Ishikawa (cell line): ENCODE measurements at regions not wholly inside any gene's neighbourhood (a gene's known extent, or its start where the extent isn't known, plus 50 kb on each side); places are given as distances from the start of the nearest gene placed in this dataset.

Experiments
- CEBPB ChIP-seq: IDR thresholded peaks from 2 replicates; pipeline ENCODE4 v1.6.1; 2012
- TAF1 ChIP-seq: IDR thresholded peaks from 2 replicates; pipeline ENCODE4 v1.6.1; 2012; ENCODE audit warnings: low read depth, mild to moderate bottlenecking
- YY1 ChIP-seq: IDR thresholded peaks from 2 replicates; pipeline ENCODE4 v1.6.1; 2012; ENCODE audit warnings: low read depth
- TF ChIP-seq, protein P1 (sequence below): IDR thresholded peaks from 2 replicates; pipeline ENCODE4 v1.6.1; 2012; ENCODE audit warnings: low read depth, mild to moderate bottlenecking
- TF ChIP-seq, protein P2 (sequence below): IDR thresholded peaks from 2 replicates; pipeline ENCODE4 v1.6.1; 2012
- TF ChIP-seq, protein P3 (sequence below): IDR thresholded peaks from 2 replicates; pipeline ENCODE4 v1.6.1; 2012

DNA sequence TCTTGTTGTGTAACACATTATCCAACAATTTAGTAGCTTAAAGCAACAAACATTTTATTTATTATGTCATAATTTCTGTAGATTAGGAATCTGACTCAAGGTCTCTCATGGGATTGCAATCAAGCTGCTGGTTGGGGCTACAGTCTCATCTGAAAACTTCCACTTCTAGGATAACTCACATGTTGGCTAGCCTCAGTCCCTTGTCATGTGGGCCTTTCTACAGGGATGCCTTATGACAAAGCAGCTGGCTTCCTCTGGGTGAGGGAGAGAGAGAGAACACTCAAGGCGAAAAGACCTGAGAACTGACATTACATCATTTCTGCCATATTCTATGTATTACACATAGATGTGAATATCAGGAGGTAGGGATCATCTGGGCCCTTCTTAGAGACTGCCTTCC is 317.9 kb upstream of the VRK2 start:
- TF ChIP-seq, protein P1, sequence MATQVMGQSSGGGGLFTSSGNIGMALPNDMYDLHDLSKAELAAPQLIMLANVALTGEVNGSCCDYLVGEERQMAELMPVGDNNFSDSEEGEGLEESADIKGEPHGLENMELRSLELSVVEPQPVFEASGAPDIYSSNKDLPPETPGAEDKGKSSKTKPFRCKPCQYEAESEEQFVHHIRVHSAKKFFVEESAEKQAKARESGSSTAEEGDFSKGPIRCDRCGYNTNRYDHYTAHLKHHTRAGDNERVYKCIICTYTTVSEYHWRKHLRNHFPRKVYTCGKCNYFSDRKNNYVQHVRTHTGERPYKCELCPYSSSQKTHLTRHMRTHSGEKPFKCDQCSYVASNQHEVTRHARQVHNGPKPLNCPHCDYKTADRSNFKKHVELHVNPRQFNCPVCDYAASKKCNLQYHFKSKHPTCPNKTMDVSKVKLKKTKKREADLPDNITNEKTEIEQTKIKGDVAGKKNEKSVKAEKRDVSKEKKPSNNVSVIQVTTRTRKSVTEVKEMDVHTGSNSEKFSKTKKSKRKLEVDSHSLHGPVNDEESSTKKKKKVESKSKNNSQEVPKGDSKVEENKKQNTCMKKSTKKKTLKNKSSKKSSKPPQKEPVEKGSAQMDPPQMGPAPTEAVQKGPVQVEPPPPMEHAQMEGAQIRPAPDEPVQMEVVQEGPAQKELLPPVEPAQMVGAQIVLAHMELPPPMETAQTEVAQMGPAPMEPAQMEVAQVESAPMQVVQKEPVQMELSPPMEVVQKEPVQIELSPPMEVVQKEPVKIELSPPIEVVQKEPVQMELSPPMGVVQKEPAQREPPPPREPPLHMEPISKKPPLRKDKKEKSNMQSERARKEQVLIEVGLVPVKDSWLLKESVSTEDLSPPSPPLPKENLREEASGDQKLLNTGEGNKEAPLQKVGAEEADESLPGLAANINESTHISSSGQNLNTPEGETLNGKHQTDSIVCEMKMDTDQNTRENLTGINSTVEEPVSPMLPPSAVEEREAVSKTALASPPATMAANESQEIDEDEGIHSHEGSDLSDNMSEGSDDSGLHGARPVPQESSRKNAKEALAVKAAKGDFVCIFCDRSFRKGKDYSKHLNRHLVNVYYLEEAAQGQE: no peak
- TF ChIP-seq, protein P2, sequence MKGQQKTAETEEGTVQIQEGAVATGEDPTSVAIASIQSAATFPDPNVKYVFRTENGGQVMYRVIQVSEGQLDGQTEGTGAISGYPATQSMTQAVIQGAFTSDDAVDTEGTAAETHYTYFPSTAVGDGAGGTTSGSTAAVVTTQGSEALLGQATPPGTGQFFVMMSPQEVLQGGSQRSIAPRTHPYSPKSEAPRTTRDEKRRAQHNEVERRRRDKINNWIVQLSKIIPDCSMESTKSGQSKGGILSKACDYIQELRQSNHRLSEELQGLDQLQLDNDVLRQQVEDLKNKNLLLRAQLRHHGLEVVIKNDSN: no peak
- TF ChIP-seq TAF1 (no peak), CEBPB (no peak), YY1 (no peak)
- TF ChIP-seq, protein P3, sequence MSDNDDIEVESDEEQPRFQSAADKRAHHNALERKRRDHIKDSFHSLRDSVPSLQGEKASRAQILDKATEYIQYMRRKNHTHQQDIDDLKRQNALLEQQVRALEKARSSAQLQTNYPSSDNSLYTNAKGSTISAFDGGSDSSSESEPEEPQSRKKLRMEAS: no peak
